GM23338 (cell line): ENCODE measurements at regions not wholly inside any gene's neighbourhood (a gene's known extent, or its start where the extent isn't known, plus 50 kb on each side); places are given as distances from the start of the nearest gene placed in this dataset.

Experiments
- ATAC-seq: fragments of 200-7000 bp; cut with Tn5 transposase; 3 replicates; pipeline ENCODE4 v1.9.1; 2020
- DNase-seq: peaks from one replicate; pipeline ENCODE4 v3.0.0-alpha.2; 2015; ENCODE audit warnings: low spot score
- H2AFZ ChIP-seq: fragments of 200-600 bp; sonication (generic); 2 replicates; pipeline ENCODE4 v1.8.0; 2016; ENCODE audit warnings: antibody characterized with exemption, mild to moderate bottlenecking, moderate library complexity
- H3F3A ChIP-seq: fragments of 200-600 bp; sonication (generic); replicated peaks from 2 replicates; pipeline ENCODE4 v1.8.0; 2017; ENCODE audit warnings: antibody characterized with exemption, mixed run types, low read depth
- H3K27ac ChIP-seq: fragments of 200-600 bp; sonication (generic); 2 replicates; pipeline ENCODE4 v1.6.1; 2016; ENCODE audit warnings: low read depth
- H3K27me3 ChIP-seq: fragments of 200-600 bp; sonication (generic); 2 replicates; pipeline ENCODE4 v1.8.0; 2016; ENCODE audit warnings: mild to moderate bottlenecking, mixed run types, moderate library complexity; ENCODE audit not compliant: insufficient read depth
- H3K36me3 ChIP-seq: fragments of 200-600 bp; sonication (generic); 2 replicates; pipeline ENCODE4 v1.8.0; 2016; ENCODE audit warnings: mild to moderate bottlenecking; ENCODE audit not compliant: insufficient read depth
- H3K4me1 ChIP-seq: fragments of 200-600 bp; sonication (generic); 2 replicates; pipeline ENCODE4 v1.8.0; 2016; ENCODE audit warnings: mild to moderate bottlenecking, moderate library complexity; ENCODE audit not compliant: insufficient read depth
- H3K4me2 ChIP-seq: fragments of 200-600 bp; sonication (generic); 2 replicates; pipeline ENCODE4 v1.7.1; 2017; ENCODE audit warnings: mixed run types
- H3K4me3 ChIP-seq: fragments of 200-600 bp; sonication (generic); 2 replicates; pipeline ENCODE4 v1.6.1; 2016; ENCODE audit warnings: mixed run types
- H3K79me2 ChIP-seq: fragments of 200-600 bp; sonication (generic); replicated peaks from 2 replicates; pipeline ENCODE4 v1.8.0; 2017; ENCODE audit warnings: mild to moderate bottlenecking; ENCODE audit not compliant: insufficient read depth
- H3K9me2 ChIP-seq: fragments of 200-600 bp; sonication (generic); 2 replicates; pipeline ENCODE4 v1.8.0; 2017; ENCODE audit not compliant: insufficient read depth
- H4K20me1 ChIP-seq: fragments of 200-600 bp; sonication (generic); replicated peaks from 2 replicates; pipeline ENCODE4 v1.8.0; 2017; ENCODE audit warnings: mild to moderate bottlenecking; ENCODE audit not compliant: insufficient read depth
- H3K27ac Mint-ChIP-seq: 2 replicates; pipeline ENCODE4 v1.8.0; 2020; ENCODE audit warnings: inconsistent platforms, mild to moderate bottlenecking, moderate library complexity, mixed read lengths
- H3K27me3 Mint-ChIP-seq: 3 replicates; pipeline ENCODE4 v1.8.0; 2022; ENCODE audit warnings: low read depth, mild to moderate bottlenecking, moderate library complexity, mixed read lengths, inconsistent platforms; ENCODE audit not compliant: insufficient read depth, poor library complexity
- H3K36me3 Mint-ChIP-seq: 3 replicates; pipeline ENCODE4 v1.8.0; 2021; ENCODE audit warnings: low read depth, mild to moderate bottlenecking, inconsistent platforms, moderate library complexity, mixed read lengths
- H3K4me1 Mint-ChIP-seq: 3 replicates; pipeline ENCODE4 v1.8.0; 2020; ENCODE audit warnings: mild to moderate bottlenecking, inconsistent platforms, mixed read lengths
- H3K4me3 Mint-ChIP-seq: 3 replicates; pipeline ENCODE4 v1.8.0; 2021; ENCODE audit warnings: moderate library complexity, mild to moderate bottlenecking, inconsistent platforms, mixed read lengths
- H3K9me3 Mint-ChIP-seq: 3 replicates; pipeline ENCODE4 v1.8.0; 2020; ENCODE audit warnings: moderate library complexity, mild to moderate bottlenecking, inconsistent platforms, mixed read lengths
- CREB1 ChIP-seq: fragments of 250-450 bp; sonication (Bioruptor Pico); IDR thresholded peaks from 2 replicates; pipeline ENCODE4 v1.5.0; 2020; ENCODE audit warnings: low read depth, mild to moderate bottlenecking, moderate library complexity
- EZH2 ChIP-seq: fragments of 200-600 bp; sonication (generic); IDR thresholded peaks from one replicate; pipeline ENCODE4 v1.8.0; 2017; ENCODE audit warnings: antibody characterized with exemption, mild to moderate bottlenecking, low read depth; ENCODE audit not compliant: unreplicated experiment
- EZH2phosphoT487 ChIP-seq: fragments of 200-600 bp; sonication (generic); IDR thresholded peaks from one replicate; pipeline ENCODE4 v1.8.1; 2018; ENCODE audit warnings: antibody characterized with exemption; ENCODE audit not compliant: unreplicated experiment
- JUNB ChIP-seq: IDR thresholded peaks from one replicate; pipeline ENCODE4 v1.6.1; 2016; ENCODE audit warnings: antibody characterized with exemption; ENCODE audit not compliant: unreplicated experiment
- NANOG ChIP-seq: IDR thresholded peaks from 2 replicates; pipeline ENCODE4 v1.6.1; 2016; ENCODE audit warnings: antibody characterized with exemption, borderline replicate concordance
- POLR2AphosphoS5 ChIP-seq: IDR thresholded peaks from 2 replicates; pipeline ENCODE4 v1.6.1; 2016; ENCODE audit warnings: antibody characterized with exemption, low read depth
- REST ChIP-seq: IDR thresholded peaks from one replicate; pipeline ENCODE4 v1.6.1; 2018; ENCODE audit warnings: antibody characterized with exemption; ENCODE audit not compliant: unreplicated experiment
- STAT1 ChIP-seq: IDR thresholded peaks from one replicate; pipeline ENCODE4 v1.6.1; 2016; ENCODE audit warnings: antibody characterized with exemption; ENCODE audit not compliant: unreplicated experiment
- ZNF114 ChIP-seq: fragments of 250-450 bp; sonication (Bioruptor Pico); IDR thresholded peaks from 2 replicates; pipeline ENCODE4 v1.5.0; 2020; ENCODE audit warnings: mild to moderate bottlenecking, moderate library complexity
- ZNF331 ChIP-seq: fragments of 250-450 bp; sonication (Bioruptor Pico); IDR thresholded peaks from 2 replicates; pipeline ENCODE4 v1.5.0; 2020; ENCODE audit warnings: low read depth, mild to moderate bottlenecking, moderate library complexity
- ZNF462 ChIP-seq: fragments of 250-450 bp; sonication (Bioruptor Pico); IDR thresholded peaks from 2 replicates; pipeline ENCODE4 v1.5.0; 2020; ENCODE audit warnings: mild to moderate bottlenecking, moderate library complexity
- TF ChIP-seq, protein P1 (sequence below): IDR thresholded peaks from 2 replicates; pipeline ENCODE4 v1.6.1; 2016; ENCODE audit warnings: antibody characterized with exemption
- TF ChIP-seq, protein P2 (sequence below), 2 experiments: fragments of 200-600 bp in 1 of 2; sonication (generic) in 1 of 2; conservative IDR thresholded peaks; 2 replicates each; pipeline versions ENCODE4 v1.5.1 to v1.6.1; 2016 to 2017; ENCODE audit warnings: antibody characterized with exemption in 2 of 2, low read depth in 2 of 2, mild to moderate bottlenecking in 2 of 2, moderate library complexity in 1 of 2

GRCh38 chr15:38642689-38643270 is 78.2 kb upstream of the RASGRP1 start:
- no peaks in the 10 kb centered on the region; the same call in 1 of the 2 replicates for H3K27me3 ChIP-seq
- no peak overlapping the region for H3K4me2 ChIP-seq
- no peaks in the 10 kb centered on the region for H3K36me3 Mint-ChIP-seq
- no peak overlapping the region for H3K27ac Mint-ChIP-seq
- peaks cover 12% of the 10 kb centered on the region; the same call in 1 of the 2 replicates for H3K4me1 ChIP-seq
- peaks cover 5% of the 10 kb centered on the region; the same call in 1 of the 3 replicates for H3K9me3 Mint-ChIP-seq
- no peaks in the 10 kb centered on the region for H3K79me2 ChIP-seq
- H3K27me3 Mint-ChIP-seq = no peaks in the 10 kb centered on the region
- no peak overlapping the region for H3K27ac ChIP-seq
- no peak for TF ChIP-seq STAT1
- TF ChIP-seq EZH2phosphoT487 = no peak
- TF ChIP-seq CREB1 (CRISPR knock-in tag) = no peak
- no peak for TF ChIP-seq REST
- TF ChIP-seq, protein P1, sequence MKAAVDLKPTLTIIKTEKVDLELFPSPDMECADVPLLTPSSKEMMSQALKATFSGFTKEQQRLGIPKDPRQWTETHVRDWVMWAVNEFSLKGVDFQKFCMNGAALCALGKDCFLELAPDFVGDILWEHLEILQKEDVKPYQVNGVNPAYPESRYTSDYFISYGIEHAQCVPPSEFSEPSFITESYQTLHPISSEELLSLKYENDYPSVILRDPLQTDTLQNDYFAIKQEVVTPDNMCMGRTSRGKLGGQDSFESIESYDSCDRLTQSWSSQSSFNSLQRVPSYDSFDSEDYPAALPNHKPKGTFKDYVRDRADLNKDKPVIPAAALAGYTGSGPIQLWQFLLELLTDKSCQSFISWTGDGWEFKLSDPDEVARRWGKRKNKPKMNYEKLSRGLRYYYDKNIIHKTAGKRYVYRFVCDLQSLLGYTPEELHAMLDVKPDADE = no peak
- TF ChIP-seq, protein P2, sequence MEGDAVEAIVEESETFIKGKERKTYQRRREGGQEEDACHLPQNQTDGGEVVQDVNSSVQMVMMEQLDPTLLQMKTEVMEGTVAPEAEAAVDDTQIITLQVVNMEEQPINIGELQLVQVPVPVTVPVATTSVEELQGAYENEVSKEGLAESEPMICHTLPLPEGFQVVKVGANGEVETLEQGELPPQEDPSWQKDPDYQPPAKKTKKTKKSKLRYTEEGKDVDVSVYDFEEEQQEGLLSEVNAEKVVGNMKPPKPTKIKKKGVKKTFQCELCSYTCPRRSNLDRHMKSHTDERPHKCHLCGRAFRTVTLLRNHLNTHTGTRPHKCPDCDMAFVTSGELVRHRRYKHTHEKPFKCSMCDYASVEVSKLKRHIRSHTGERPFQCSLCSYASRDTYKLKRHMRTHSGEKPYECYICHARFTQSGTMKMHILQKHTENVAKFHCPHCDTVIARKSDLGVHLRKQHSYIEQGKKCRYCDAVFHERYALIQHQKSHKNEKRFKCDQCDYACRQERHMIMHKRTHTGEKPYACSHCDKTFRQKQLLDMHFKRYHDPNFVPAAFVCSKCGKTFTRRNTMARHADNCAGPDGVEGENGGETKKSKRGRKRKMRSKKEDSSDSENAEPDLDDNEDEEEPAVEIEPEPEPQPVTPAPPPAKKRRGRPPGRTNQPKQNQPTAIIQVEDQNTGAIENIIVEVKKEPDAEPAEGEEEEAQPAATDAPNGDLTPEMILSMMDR (conservative IDR thresholded peaks at IDR 0.05; ENCODE audit: low read depth in 2 of 2) = no peak
- no peak for TF ChIP-seq NANOG
- TF ChIP-seq ZNF462 (CRISPR knock-in tag) = no peak
- no peak for TF ChIP-seq ZNF331 (CRISPR knock-in tag)
- no peak for TF ChIP-seq EZH2
- no peak for TF ChIP-seq POLR2AphosphoS5
- no peak for TF ChIP-seq ZNF114
- no peak for TF ChIP-seq JUNB
- DNase-seq (peak; percentile 23), ATAC-seq (no peak; the same call in 2 of the 3 replicates)
- H3K4me3 Mint-ChIP-seq = no peak overlapping the region
- H3K9me2 ChIP-seq = no peaks in the 10 kb centered on the region
- no peak overlapping the region for H2AFZ ChIP-seq
- no peaks in the 10 kb centered on the region; the same call in 1 of the 2 replicates for H4K20me1 ChIP-seq
- H3K4me3 ChIP-seq = no peak overlapping the region
- peaks cover 6% of the 10 kb centered on the region for H3K4me1 Mint-ChIP-seq
- no peaks in the 10 kb centered on the region for H3K36me3 ChIP-seq
- no peaks in the 10 kb centered on the region for H3F3A ChIP-seq
